ENCODE measurements at regions not wholly inside any gene's neighbourhood (a gene's known extent, or its start where the extent isn't known, plus 50 kb on each side); places are given as distances from the start of the nearest gene placed in this dataset.

- peak; percentile 96 for FAIRE-seq
- ChIA-PET CTCF (ENCODE audit: low intra/inter-chr PET ratio, low total read pairs) (interaction anchor here (0.9 to 1.2 kb wide), 2 partner anchors 225 to 431 kb away, joined by 3 read pairs; no protein-coding TSS in a partner anchor), POLR2A (interaction anchor here (1.3 kb wide), 1 partner anchor 90 kb away, joined by 4 read pairs; the partner anchor contains the start of genes GTF3C1 and KATNIP)
- Histone ChIP-seq H3K27ac (ENCODE audit: extremely low read length, insufficient read depth, low read length) (no peak overlapping the region), H3K9ac (ENCODE audit: insufficient read depth, low read depth, low read length) (no peak overlapping the region), H3K9me3 (ENCODE audit: low read length) (no peaks in the 10 kb centered on the region), H3K27me3 (ENCODE audit: control insufficient read depth in 1 of 2, insufficient read depth in 2 of 2, low read length in 2 of 2) (no peaks in the 10 kb centered on the region), H2AFZ (ENCODE audit: low read length) (no peak overlapping the region), H4K20me1 (ENCODE audit: insufficient read depth, low read length) (no peaks in the 10 kb centered on the region), H3K36me3 (replicated peaks in 1 of 2; ENCODE audit: control insufficient read depth in 1 of 2, insufficient read depth in 2 of 2, low read length in 2 of 2) (no peaks in the 10 kb centered on the region; a peak in 1 of 5 replicates), H3K79me2 (ENCODE audit: insufficient read depth, low read length) (no peaks in the 10 kb centered on the region), H3K4me1 (ENCODE audit: insufficient read depth, low read length) (no peaks in the 10 kb centered on the region), H3K4me2 (ENCODE audit: low read depth, low read length) (no peak overlapping the region), H3K4me3 (replicated peaks in 1 of 3; ENCODE audit: insufficient read depth in 1 of 3, low read depth in 2 of 3, low read length in 3 of 3) (no peak overlapping the region)
- DNase-seq (ENCODE audit: low spot score): peak; percentile 58
- WGBS (ENCODE audit: low lambda C conversion rate): 72% methylated on average over 7 of the region's 7 CpGs
- ATAC-seq: peak; percentile 88
- in situ Hi-C loops (cut with HindIII; ENCODE audit: extremely low pct_ligation_motif_present, low pct_unique_long_range_greater_than_20kb) (loop anchor here (5.0 kb wide), 1 partner anchor 228 kb away; no protein-coding TSS in a partner anchor), intact Hi-C loops (cut with micrococcal nuclease; ENCODE audit: unreplicated experiment) (loop anchor here (1.0 kb wide), 1 partner anchor 226 kb away; no protein-coding TSS in a partner anchor)
- no TSS peak for BruUV-seq (replicated peaks)
- TF ChIP-seq ZNF878 (CRISPR knock-in tag; IDR thresholded peaks at IDR 0.05) (no peak), RAD21 (CRISPR knock-in tag; IDR thresholded peaks at IDR 0.05) (peak; percentile 47; the same call in 1 of the 2 replicates), PATZ1 (CRISPR knock-in tag; IDR thresholded peaks at IDR 0.05) (0 out of 2 replicates have a peak, but pooled peaks have one; percentile 18), ZBTB7B (CRISPR knock-in tag; IDR thresholded peaks at IDR 0.05) (no peak), ZNF317 (CRISPR knock-in tag; IDR thresholded peaks at IDR 0.05) (no peak), IRX3 (CRISPR knock-in tag; IDR thresholded peaks at IDR 0.05; ENCODE audit: borderline replicate concordance, low read depth) (no peak), ZNF333 (CRISPR knock-in tag; IDR thresholded peaks at IDR 0.05; ENCODE audit: borderline replicate concordance) (no peak), CTCF (CRISPR knock-in tag; IDR thresholded peaks at IDR 0.05) (peak; percentile 84), SMYD3 (CRISPR knock-in tag; IDR thresholded peaks at IDR 0.05) (no peak), ZNF263 (CRISPR knock-in tag; IDR thresholded peaks at IDR 0.05) (0 out of 2 replicates have a peak, but pooled peaks have one; percentile 24), MED13 (CRISPR knock-in tag; IDR thresholded peaks at IDR 0.05) (no peak), ZNF567 (CRISPR knock-in tag; IDR thresholded peaks at IDR 0.05; ENCODE audit: borderline replicate concordance) (0 out of 2 replicates have a peak, but pooled peaks have one; percentile 53), TFDP1 (CRISPR knock-in tag; IDR thresholded peaks at IDR 0.05; ENCODE audit: borderline replicate concordance) (no peak), ZNF780A (CRISPR knock-in tag; IDR thresholded peaks at IDR 0.05) (no peak), PCBP1 (IDR thresholded peaks at IDR 0.05; ENCODE audit: borderline replicate concordance, low read depth, low read length) (no peak)
Observed at GRCh38 chr16:27639561-27640276, 89.8 kb downstream of the KATNIP start.

Data from HepG2 (cell line).